ENCODE measurements at regions not wholly inside any gene's neighbourhood (a gene's known extent, or its start where the extent isn't known, plus 50 kb on each side); places are given as distances from the start of the nearest gene placed in this dataset.

DNA sequence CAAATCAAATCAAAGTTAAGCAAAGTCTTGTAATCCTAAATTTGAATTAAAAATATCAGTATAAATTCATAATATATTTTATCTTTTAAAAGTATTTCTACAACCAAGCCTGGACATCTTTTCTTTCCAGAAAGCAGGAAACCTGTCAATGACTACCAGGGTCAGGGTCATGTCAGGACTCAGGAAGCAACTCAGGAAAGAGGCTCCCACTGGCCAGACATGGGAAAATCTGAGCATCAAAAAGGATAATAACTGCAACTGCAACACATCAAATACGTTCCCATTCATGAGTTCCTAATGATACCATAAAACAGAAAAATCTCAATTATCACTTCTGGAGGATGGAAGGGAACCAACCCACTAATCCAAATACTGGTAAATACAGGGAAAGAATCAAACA is 76.0 kb upstream of the GALNT18 start:
- Mint-ChIP-seq H3K27me3 (ENCODE audit: low read depth) (peaks cover 10% of the 10 kb centered on the region), H3K27ac (no peak overlapping the region), H3K36me3 (ENCODE audit: low read depth) (no peaks in the 10 kb centered on the region), H3K9me3 (no peaks in the 10 kb centered on the region), H3K4me1 (ENCODE audit: low read depth) (peaks cover 3% of the 10 kb centered on the region), H3K4me3 (ENCODE audit: low read depth) (no peak overlapping the region)
- intact Hi-C loops (cut with micrococcal nuclease), result no loop called here
- no peak for DNase-seq (ENCODE audit: low spot score)

GRCh38 chr11:11691296-11692151 is 69.7 kb upstream of the GALNT18 start:
- H3K9me3 Mint-ChIP-seq, result no peaks in the 10 kb centered on the region
- DNase-seq (ENCODE audit: low spot score), result no peak
- peaks cover 7% of the 10 kb centered on the region for H3K27me3 Mint-ChIP-seq (ENCODE audit: low read depth)
- no peak overlapping the region for H3K4me3 Mint-ChIP-seq (ENCODE audit: low read depth)
- intact Hi-C loops (cut with micrococcal nuclease), result no loop called here
- H3K27ac Mint-ChIP-seq, result no peak overlapping the region
- H3K36me3 Mint-ChIP-seq (ENCODE audit: low read depth), result no peaks in the 10 kb centered on the region
- no peaks in the 10 kb centered on the region for H3K4me1 Mint-ChIP-seq (ENCODE audit: low read depth)

DNA sequence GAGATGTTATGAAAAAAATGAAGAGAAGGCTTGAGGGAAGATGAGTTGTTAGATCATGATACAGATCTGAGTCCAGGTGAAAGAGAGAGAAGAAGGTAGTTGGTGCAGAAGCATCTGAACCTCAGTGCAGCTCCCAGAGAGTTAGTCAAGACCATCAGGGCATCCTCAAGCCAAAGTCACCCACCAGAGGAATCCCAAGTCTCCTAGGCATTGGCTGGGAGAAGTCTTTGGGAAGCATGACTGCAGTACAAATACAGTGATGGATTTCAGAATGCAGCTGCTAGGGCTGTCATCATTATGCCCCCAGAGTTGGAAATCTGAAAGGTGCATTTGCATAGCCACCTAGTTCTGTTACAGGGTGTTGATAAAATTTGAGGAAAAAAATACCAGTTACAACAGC is 59.7 kb upstream of the GALNT18 start:
- H3K27ac Mint-ChIP-seq, result no peak overlapping the region
- DNase-seq (ENCODE audit: low spot score), result no peak
- intact Hi-C loops (cut with micrococcal nuclease), result no loop called here
- no peak overlapping the region for H3K4me3 Mint-ChIP-seq (ENCODE audit: low read depth)
- no peaks in the 10 kb centered on the region for H3K9me3 Mint-ChIP-seq
- H3K36me3 Mint-ChIP-seq (ENCODE audit: low read depth), result no peaks in the 10 kb centered on the region
- H3K4me1 Mint-ChIP-seq (ENCODE audit: low read depth), result no peaks in the 10 kb centered on the region
- H3K27me3 Mint-ChIP-seq (ENCODE audit: low read depth), result peaks cover 20% of the 10 kb centered on the region

DNA sequence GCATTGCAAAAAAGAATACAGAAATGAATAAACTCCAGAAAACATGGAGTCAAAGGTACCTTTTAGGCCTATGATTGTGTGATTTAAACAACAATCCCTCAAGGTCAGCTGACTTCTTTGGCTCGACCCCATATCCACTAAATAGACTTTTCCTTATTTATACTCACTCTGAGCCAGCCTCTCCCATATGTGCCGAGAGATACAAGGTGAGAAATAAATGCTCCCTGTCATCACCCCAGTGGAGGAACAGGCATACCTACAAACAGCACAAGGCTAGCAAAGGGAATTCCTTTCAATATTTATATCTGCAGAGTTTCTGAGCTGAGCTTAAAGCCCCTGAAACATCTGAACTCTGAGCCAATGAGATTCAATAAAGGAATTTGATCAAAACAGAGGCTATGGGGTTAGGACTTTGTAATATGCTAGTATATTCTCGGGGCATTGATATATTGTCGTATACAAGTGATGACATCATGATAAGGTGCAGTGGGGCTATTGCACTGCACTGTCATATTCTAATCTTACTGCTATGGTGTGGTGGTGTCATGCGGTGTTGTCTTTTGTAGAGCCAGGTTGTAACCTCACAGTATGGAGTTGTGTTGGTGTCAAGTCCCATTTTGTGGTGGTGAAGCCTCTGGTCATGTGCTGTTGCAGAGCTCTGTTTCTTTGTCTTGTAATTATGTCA is 56.0 kb upstream of the GALNT18 start:
- Mint-ChIP-seq H3K27ac (no peak overlapping the region), H3K4me1 (ENCODE audit: low read depth) (no peaks in the 10 kb centered on the region), H3K36me3 (ENCODE audit: low read depth) (no peaks in the 10 kb centered on the region), H3K9me3 (no peaks in the 10 kb centered on the region), H3K4me3 (ENCODE audit: low read depth) (no peak overlapping the region), H3K27me3 (ENCODE audit: low read depth) (peaks cover 10% of the 10 kb centered on the region)
- DNase-seq (ENCODE audit: low spot score), result no peak
- intact Hi-C loops (cut with micrococcal nuclease), result no loop called here

- Mint-ChIP-seq H3K4me1 (ENCODE audit: low read depth) (no peaks in the 10 kb centered on the region), H3K9me3 (no peaks in the 10 kb centered on the region), H3K27me3 (ENCODE audit: low read depth) (no peaks in the 10 kb centered on the region), H3K4me3 (ENCODE audit: low read depth) (no peak overlapping the region), H3K36me3 (ENCODE audit: low read depth) (no peaks in the 10 kb centered on the region), H3K27ac (no peak overlapping the region)
- DNase-seq (ENCODE audit: low spot score), result no peak
- intact Hi-C loops (cut with micrococcal nuclease), result no loop called here
Observed at GRCh38 chr11:11675671-11676181, 53.9 kb upstream of the GALNT18 start.

GRCh38 chr11:11672789-11673188 is 51.0 kb upstream of the GALNT18 start:
- H3K4me1 Mint-ChIP-seq (ENCODE audit: low read depth), result no peaks in the 10 kb centered on the region
- H3K36me3 Mint-ChIP-seq (ENCODE audit: low read depth), result no peaks in the 10 kb centered on the region
- DNase-seq (ENCODE audit: low spot score), result no peak
- H3K27ac Mint-ChIP-seq, result no peak overlapping the region
- H3K27me3 Mint-ChIP-seq (ENCODE audit: low read depth), result peaks cover 5% of the 10 kb centered on the region
- intact Hi-C loops (cut with micrococcal nuclease), result no loop called here
- H3K4me3 Mint-ChIP-seq (ENCODE audit: low read depth), result no peak overlapping the region
- no peaks in the 10 kb centered on the region for H3K9me3 Mint-ChIP-seq

- DNase-seq (ENCODE audit: low spot score), result no peak
- Mint-ChIP-seq H3K4me3 (ENCODE audit: low read depth) (no peak overlapping the region), H3K4me1 (ENCODE audit: low read depth) (no peaks in the 10 kb centered on the region), H3K27ac (no peak overlapping the region), H3K36me3 (ENCODE audit: low read depth) (no peaks in the 10 kb centered on the region), H3K27me3 (ENCODE audit: low read depth) (peaks cover 5% of the 10 kb centered on the region), H3K9me3 (no peaks in the 10 kb centered on the region)
- intact Hi-C loops (cut with micrococcal nuclease), result no loop called here
Observed at GRCh38 chr11:11672101-11672500, 50.3 kb upstream of the GALNT18 start.
